Mesendoderm (in vitro differentiated cells): ENCODE measurements at regions not wholly inside any gene's neighbourhood (a gene's known extent, or its start where the extent isn't known, plus 50 kb on each side); places are given as distances from the start of the nearest gene placed in this dataset.

Source experiments
- DNase-seq: peaks from one replicate; pipeline ENCODE4 v3.0.0; 2013
- H2AK5ac ChIP-seq: 2 replicates; pipeline ENCODE4 v1.6.1; 2013; ENCODE audit warnings: low read length, inconsistent platforms
- H2BK120ac ChIP-seq: 2 replicates; pipeline ENCODE4 v1.6.1; 2013; ENCODE audit warnings: low read depth, mild to moderate bottlenecking, low read length, moderate library complexity, mixed read lengths
- H2BK15ac ChIP-seq: replicated peaks from 2 replicates; pipeline ENCODE4 v1.6.1; 2013; ENCODE audit warnings: low read depth, mild to moderate bottlenecking, moderate library complexity
- H2BK5ac ChIP-seq: 2 replicates; pipeline ENCODE4 v1.6.1; 2013; ENCODE audit warnings: low read length, inconsistent platforms
- H3K18ac ChIP-seq: 2 replicates; pipeline ENCODE4 v1.6.1; 2013; ENCODE audit warnings: mild to moderate bottlenecking, low read length, mixed read lengths
- H3K23ac ChIP-seq: one replicate; pipeline ENCODE4 v1.6.1; 2013; ENCODE audit warnings: low read length
- H3K27ac ChIP-seq: 2 replicates; pipeline ENCODE4 v1.5.1; 2013; ENCODE audit warnings: low read depth, mild to moderate bottlenecking, inconsistent platforms, low read length, moderate library complexity
- H3K27me3 ChIP-seq: 2 replicates; pipeline ENCODE4 v1.6.1; 2013; ENCODE audit warnings: low read length, control low read depth, mild to moderate bottlenecking, inconsistent platforms; ENCODE audit not compliant: insufficient read depth, poor library complexity
- H3K36me3 ChIP-seq: 2 replicates; pipeline ENCODE4 v1.6.1; 2013; ENCODE audit warnings: low read length, inconsistent platforms; ENCODE audit not compliant: control insufficient read depth, insufficient read depth
- H3K4ac ChIP-seq: one replicate; pipeline ENCODE4 v1.6.1; 2013; ENCODE audit warnings: low read depth, mild to moderate bottlenecking, low read length, moderate library complexity
- H3K4me1 ChIP-seq: 2 replicates; pipeline ENCODE4 v1.6.1; 2013; ENCODE audit warnings: low read depth, low read length, inconsistent platforms; ENCODE audit not compliant: control insufficient read depth
- H3K4me2 ChIP-seq: 2 replicates; pipeline ENCODE4 v1.6.1; 2013; ENCODE audit warnings: low read length
- H3K4me3 ChIP-seq: 2 replicates; pipeline ENCODE4 v1.5.1; 2013; ENCODE audit warnings: mild to moderate bottlenecking, low read length
- H3K56ac ChIP-seq: one replicate; pipeline ENCODE4 v1.6.1; 2013; ENCODE audit warnings: low read length
- H3K79me1 ChIP-seq: 2 replicates; pipeline ENCODE4 v1.6.1; 2013; ENCODE audit warnings: low read length, inconsistent platforms
- H3K79me2 ChIP-seq: 2 replicates; pipeline ENCODE4 v1.6.1; 2013; ENCODE audit warnings: mild to moderate bottlenecking, low read length; ENCODE audit not compliant: control insufficient read depth, insufficient read depth
- H3K9ac ChIP-seq: 2 replicates; pipeline ENCODE4 v1.6.1; 2013; ENCODE audit warnings: low read length, inconsistent platforms
- H4K5ac ChIP-seq: one replicate; pipeline ENCODE4 v1.6.1; 2013; ENCODE audit warnings: low read length
- H4K8ac ChIP-seq: one replicate; pipeline ENCODE4 v1.6.1; 2013; ENCODE audit warnings: low read depth, mild to moderate bottlenecking, control low read depth, low read length, moderate library complexity
- WGBS: extraction: QIAGEN DNeasy Blood & Tissue Kit; methylation state at CpG from one replicate; pipeline ENCODE4 v1.1.7; 2013; ENCODE audit warnings: low lambda C conversion rate, missing lambda C conversion rate; ENCODE audit not compliant: insufficient coverage; ENCODE audit errors: extremely low coverage; 5-methylcytosine and 5-hydroxymethylcytosine counted together

DNA sequence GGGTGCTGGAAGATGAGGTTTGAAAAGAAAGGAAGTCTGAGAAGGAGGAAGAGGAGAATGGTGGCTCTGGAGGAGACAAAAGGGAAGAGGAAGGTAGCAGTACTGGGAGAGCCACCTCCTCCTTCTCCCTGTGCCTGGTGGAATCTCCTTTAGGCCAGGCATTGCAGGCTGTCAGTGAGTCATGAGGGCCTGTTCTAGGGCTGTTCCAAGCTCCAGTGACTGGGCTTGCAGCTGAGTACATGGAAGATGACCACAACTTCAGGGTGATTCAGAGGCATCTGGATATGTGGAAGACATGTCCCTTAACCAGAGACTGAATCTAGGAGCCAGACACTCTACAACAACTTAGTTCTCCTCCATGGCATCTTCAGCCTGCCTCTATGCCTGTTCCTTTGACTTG, 107.8 kb downstream of the EFNB1 start:
- Histone ChIP-seq H3K79me1 (no peaks in the 10 kb centered on the region), H3K4me3 (no peak overlapping the region), H3K27ac (no peak overlapping the region), H4K5ac (no peak overlapping the region), H3K79me2 (no peaks in the 10 kb centered on the region), H2AK5ac (no peak overlapping the region), H3K27me3 (no peaks in the 10 kb centered on the region), H3K4me1 (no peaks in the 10 kb centered on the region), H3K18ac (no peak overlapping the region), H3K23ac (no peak overlapping the region), H3K9ac (no peak overlapping the region), H3K4ac (no peak overlapping the region), H4K8ac (no peak overlapping the region), H2BK5ac (no peak overlapping the region), H3K4me2 (no peak overlapping the region), H2BK15ac (no peak overlapping the region), H2BK120ac (no peak overlapping the region), H3K36me3 (no peaks in the 10 kb centered on the region), H3K56ac (no peak overlapping the region)
- no peak for DNase-seq

DNA sequence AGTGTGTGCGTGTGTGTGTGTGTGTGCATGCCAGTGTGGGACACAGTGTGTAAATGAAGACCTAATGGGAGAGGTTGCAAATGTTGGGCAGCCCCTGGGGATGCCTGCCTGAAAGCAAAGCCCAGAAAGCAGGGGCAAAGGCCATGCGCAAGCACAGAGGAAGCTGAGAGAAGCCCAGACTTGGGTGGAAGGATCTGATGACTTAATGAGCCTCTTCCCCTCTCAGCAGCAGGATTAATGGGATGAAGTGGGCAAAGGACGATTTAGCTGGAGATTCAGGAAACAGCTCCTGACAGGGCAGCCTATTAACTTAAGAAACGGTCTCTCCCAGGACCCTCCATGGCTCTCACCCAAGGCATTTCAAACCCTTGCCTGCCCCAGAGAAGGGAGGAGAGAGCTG, 107.3 kb downstream of the EFNB1 start:
- no peaks in the 10 kb centered on the region for H3K79me1 ChIP-seq
- H3K4me3 ChIP-seq, result no peak overlapping the region
- H3K56ac ChIP-seq, result no peak overlapping the region
- WGBS, result no CpG with 5 or more reads among the region's 4 CpGs
- no peak overlapping the region for H3K4me2 ChIP-seq
- H3K36me3 ChIP-seq, result no peaks in the 10 kb centered on the region
- no peak overlapping the region for H3K4ac ChIP-seq
- H3K27me3 ChIP-seq, result no peaks in the 10 kb centered on the region
- H3K23ac ChIP-seq, result no peak overlapping the region
- no peak overlapping the region for H3K18ac ChIP-seq
- no peak for DNase-seq
- H3K79me2 ChIP-seq, result no peaks in the 10 kb centered on the region
- no peak overlapping the region for H2AK5ac ChIP-seq
- H4K5ac ChIP-seq, result no peak overlapping the region
- no peak overlapping the region for H3K27ac ChIP-seq
- no peak overlapping the region for H2BK120ac ChIP-seq
- no peak overlapping the region for H2BK5ac ChIP-seq
- no peak overlapping the region for H4K8ac ChIP-seq
- no peaks in the 10 kb centered on the region for H3K4me1 ChIP-seq
- H3K9ac ChIP-seq, result no peak overlapping the region
- H2BK15ac ChIP-seq, result no peak overlapping the region

DNA sequence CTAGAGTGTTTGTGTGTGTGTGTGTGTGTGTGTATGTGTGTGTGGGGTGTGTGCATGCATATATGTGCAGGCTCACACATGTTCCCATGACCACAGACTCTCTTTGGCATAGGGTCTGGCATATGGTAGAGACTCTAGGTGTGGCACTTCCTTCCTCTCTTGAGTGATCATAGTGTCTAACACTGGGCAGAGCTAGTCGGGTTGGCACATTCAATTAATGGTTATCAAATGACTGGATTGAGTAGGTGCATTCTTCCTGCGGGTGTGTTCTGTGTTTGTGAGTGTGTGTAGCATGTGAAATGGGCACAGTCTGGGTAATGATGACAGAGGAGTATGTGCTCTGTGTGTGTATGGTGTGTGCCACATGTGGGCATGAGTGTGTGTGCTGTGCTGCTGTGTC, 106.5 kb downstream of the EFNB1 start:
- no peak overlapping the region for H3K4ac ChIP-seq
- H3K79me2 ChIP-seq, result no peaks in the 10 kb centered on the region
- H4K8ac ChIP-seq, result no peak overlapping the region
- no peak overlapping the region for H3K4me3 ChIP-seq
- no peak overlapping the region for H2BK15ac ChIP-seq
- H2BK120ac ChIP-seq, result no peak overlapping the region
- no peak overlapping the region for H3K18ac ChIP-seq
- no peaks in the 10 kb centered on the region for H3K36me3 ChIP-seq
- no CpG with 5 or more reads among the region's 2 CpGs for WGBS
- H2BK5ac ChIP-seq, result no peak overlapping the region
- H3K27ac ChIP-seq, result no peak overlapping the region
- H3K4me2 ChIP-seq, result no peak overlapping the region
- H3K79me1 ChIP-seq, result no peaks in the 10 kb centered on the region
- H2AK5ac ChIP-seq, result no peak overlapping the region
- no peaks in the 10 kb centered on the region for H3K4me1 ChIP-seq
- H3K23ac ChIP-seq, result no peak overlapping the region
- H4K5ac ChIP-seq, result no peak overlapping the region
- DNase-seq, result no peak
- no peak overlapping the region for H3K9ac ChIP-seq
- no peaks in the 10 kb centered on the region for H3K27me3 ChIP-seq
- H3K56ac ChIP-seq, result no peak overlapping the region

GRCh38 chrX:68934922-68935321, 106.1 kb downstream of the EFNB1 start:
- no peak overlapping the region for H2BK15ac ChIP-seq
- no peak overlapping the region for H3K9ac ChIP-seq
- no CpG with 5 or more reads among the region's 6 CpGs for WGBS
- H3K56ac ChIP-seq, result no peak overlapping the region
- no peak overlapping the region for H3K23ac ChIP-seq
- no peak overlapping the region for H4K5ac ChIP-seq
- H3K4me3 ChIP-seq, result no peak overlapping the region
- H3K27ac ChIP-seq, result no peak overlapping the region
- H3K4me1 ChIP-seq, result no peaks in the 10 kb centered on the region
- DNase-seq, result no peak
- H3K4me2 ChIP-seq, result no peak overlapping the region
- no peak overlapping the region for H2BK120ac ChIP-seq
- H3K27me3 ChIP-seq, result no peaks in the 10 kb centered on the region
- H3K79me2 ChIP-seq, result no peaks in the 10 kb centered on the region
- no peak overlapping the region for H4K8ac ChIP-seq
- H2BK5ac ChIP-seq, result no peak overlapping the region
- no peak overlapping the region for H2AK5ac ChIP-seq
- no peak overlapping the region for H3K18ac ChIP-seq
- H3K36me3 ChIP-seq, result no peaks in the 10 kb centered on the region
- H3K79me1 ChIP-seq, result no peaks in the 10 kb centered on the region
- no peak overlapping the region for H3K4ac ChIP-seq

GRCh38 chrX:68934421-68934820, 105.6 kb downstream of the EFNB1 start:
- Histone ChIP-seq H2BK120ac (no peak overlapping the region), H3K4me2 (no peak overlapping the region), H4K8ac (no peak overlapping the region), H3K27ac (no peak overlapping the region), H3K9ac (no peak overlapping the region), H3K4me1 (no peaks in the 10 kb centered on the region), H3K79me2 (no peaks in the 10 kb centered on the region), H3K79me1 (no peaks in the 10 kb centered on the region), H3K23ac (no peak overlapping the region), H3K56ac (no peak overlapping the region), H3K4me3 (no peak overlapping the region), H2BK15ac (no peak overlapping the region), H3K36me3 (no peaks in the 10 kb centered on the region), H2BK5ac (no peak overlapping the region), H4K5ac (no peak overlapping the region), H2AK5ac (no peak overlapping the region), H3K18ac (no peak overlapping the region), H3K4ac (no peak overlapping the region), H3K27me3 (no peaks in the 10 kb centered on the region)
- no peak for DNase-seq
- no CpG with 5 or more reads among the region's 3 CpGs for WGBS

DNA sequence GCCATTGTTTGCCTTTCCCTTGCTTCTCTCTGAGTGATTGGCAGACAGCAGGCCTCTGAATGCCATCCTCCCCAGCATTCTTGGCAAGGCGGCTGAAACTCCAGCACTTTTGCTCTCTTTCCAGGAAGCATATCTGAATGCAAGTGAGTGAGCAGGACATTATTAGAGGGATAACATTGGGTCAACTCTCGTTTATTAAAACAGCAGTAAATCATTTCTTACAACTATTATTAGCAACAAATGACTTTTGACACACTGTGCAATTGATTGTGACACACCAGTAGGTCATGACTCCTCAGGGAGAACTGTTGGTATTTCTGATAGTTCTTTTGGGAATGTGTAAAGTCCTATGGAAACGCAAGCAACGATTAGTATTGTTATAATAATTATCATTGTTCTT, 103.8 kb downstream of the EFNB1 start:
- no CpG with 5 or more reads among the region's 4 CpGs for WGBS
- Histone ChIP-seq H3K79me1 (no peaks in the 10 kb centered on the region), H2BK5ac (no peak overlapping the region), H3K27me3 (no peaks in the 10 kb centered on the region), H3K79me2 (no peaks in the 10 kb centered on the region), H3K4ac (no peak overlapping the region), H2BK120ac (no peak overlapping the region), H3K4me2 (no peak overlapping the region), H3K36me3 (no peaks in the 10 kb centered on the region), H3K56ac (no peak overlapping the region), H3K9ac (no peak overlapping the region), H3K4me1 (no peaks in the 10 kb centered on the region), H3K27ac (no peak overlapping the region), H4K5ac (no peak overlapping the region), H3K18ac (no peak overlapping the region), H4K8ac (no peak overlapping the region), H3K4me3 (no peak overlapping the region), H3K23ac (no peak overlapping the region), H2AK5ac (no peak overlapping the region), H2BK15ac (no peak overlapping the region)
- no peak for DNase-seq
